Ecto neural progenitor cell (in vitro differentiated cells): ENCODE measurements at regions not wholly inside any gene's neighbourhood (a gene's known extent, or its start where the extent isn't known, plus 50 kb on each side); places are given as distances from the start of the nearest gene placed in this dataset.
"Not testable (repeated sequence)": the region's sequence is repeated elsewhere in the genome, so short reads cannot be mapped to it uniquely, and the experiment has no call there.

Experiments used
- DNase-seq: peaks from one replicate; pipeline ENCODE4 v3.0.0-alpha.2; 2018; ENCODE audit warnings: low spot score

DNA sequence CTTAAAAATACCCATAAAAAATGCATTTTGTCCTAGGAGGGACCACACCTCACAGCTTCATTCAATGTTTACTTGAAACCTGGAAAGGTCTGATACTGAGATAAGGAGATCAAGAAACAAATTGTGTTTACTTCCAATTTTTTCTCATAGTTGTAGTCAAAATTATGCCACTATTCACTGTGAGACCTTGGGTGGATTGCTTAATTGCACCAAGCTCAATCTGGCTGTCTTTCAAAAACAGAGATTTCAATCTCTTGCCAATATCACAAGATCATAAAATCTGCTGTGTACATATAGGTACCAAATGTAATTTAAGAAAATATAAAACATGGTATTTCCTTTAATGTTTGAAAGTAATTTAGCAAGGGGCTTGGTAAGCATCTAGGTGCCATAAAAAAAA, 186.4 kb upstream of the THBS1 start:
- DNase-seq, result no peak

DNA sequence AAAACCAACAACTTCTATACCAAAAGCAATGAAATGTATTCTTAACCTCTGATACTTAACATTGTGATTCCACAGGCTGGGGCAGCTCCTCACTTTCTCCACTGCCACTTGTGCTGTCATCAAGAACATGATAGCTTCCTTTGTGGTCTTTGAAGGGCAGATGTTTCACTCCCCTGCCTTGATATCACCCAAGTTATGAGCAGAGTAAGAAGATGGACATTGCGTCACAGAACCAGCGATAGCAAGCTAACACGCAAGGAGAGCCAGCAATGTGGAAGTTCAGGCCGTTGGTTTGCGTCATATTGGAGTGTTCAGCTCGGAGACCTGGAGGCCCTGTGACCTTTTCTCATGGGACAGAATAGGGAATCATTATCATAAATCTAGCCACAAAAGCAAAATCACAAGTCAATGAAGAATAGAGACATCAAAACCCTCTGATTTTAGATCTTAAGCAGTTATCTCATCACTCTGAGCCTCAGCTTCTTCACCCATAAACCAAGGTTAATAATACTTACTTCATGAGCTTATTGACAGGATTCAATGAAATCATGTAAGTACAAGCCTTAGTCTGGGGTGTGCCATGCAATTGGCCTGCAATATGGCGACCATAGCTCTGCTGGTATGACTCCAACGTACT, 183.8 kb upstream of the THBS1 start:
- DNase-seq, result no peak

DNA sequence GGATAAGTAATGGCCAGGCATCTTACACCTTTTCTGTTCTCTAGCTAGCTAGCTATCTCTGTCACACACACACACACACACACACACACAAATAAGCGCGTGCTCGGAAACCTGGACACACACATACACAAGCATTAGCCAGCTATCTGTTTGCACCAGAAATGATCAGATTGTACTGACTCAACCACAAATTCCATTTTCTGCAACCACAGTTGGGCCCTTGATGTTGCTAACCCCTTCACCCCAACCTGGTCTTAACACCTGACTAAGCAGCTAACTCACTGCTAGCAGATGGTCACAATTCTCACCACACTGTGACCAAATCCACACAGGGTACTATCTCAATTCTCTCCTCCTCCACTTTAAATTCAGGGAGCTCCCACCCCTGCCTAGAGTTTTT, 183.0 kb upstream of the THBS1 start:
- DNase-seq, result no peak

DNA sequence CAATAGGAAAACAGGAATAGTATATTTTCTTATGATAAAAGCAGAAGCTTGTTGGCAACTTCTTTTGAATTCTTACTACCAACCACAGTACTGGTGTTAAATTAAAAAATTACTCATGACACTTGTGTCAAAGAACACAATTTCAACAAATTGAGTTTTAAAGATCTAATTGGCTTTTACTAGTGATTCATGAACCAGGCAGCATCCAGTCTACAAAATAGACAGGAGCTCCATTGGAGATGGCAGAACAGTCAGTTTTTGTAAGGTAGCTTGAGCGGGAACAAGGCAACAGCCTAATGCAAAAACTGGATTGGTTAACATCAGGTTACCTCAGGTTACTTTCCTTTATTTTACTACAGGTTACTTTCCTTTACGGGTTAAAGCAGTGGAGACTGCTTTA, 181.3 kb upstream of the THBS1 start:
- DNase-seq, result no peak

DNA sequence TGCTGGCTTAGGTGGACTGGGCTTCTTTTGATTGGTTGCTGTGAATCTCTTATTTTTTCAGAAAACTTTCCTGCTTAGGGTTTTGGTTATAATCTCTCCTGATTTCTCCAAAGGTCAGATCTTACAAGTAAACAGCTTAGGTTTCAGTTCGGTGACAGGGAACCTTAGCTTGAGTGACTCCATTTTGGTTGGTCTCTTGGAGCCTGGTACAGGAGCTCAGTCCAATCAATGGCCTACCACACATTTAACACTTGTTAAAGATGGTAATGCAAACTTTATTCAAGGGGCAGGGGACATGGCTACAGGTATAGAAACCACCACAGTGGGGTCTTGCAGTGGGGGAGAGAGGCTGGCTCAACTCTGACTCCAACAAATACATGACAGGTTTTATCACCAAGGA, 180.9 kb upstream of the THBS1 start:
- DNase-seq, result no peak

DNA sequence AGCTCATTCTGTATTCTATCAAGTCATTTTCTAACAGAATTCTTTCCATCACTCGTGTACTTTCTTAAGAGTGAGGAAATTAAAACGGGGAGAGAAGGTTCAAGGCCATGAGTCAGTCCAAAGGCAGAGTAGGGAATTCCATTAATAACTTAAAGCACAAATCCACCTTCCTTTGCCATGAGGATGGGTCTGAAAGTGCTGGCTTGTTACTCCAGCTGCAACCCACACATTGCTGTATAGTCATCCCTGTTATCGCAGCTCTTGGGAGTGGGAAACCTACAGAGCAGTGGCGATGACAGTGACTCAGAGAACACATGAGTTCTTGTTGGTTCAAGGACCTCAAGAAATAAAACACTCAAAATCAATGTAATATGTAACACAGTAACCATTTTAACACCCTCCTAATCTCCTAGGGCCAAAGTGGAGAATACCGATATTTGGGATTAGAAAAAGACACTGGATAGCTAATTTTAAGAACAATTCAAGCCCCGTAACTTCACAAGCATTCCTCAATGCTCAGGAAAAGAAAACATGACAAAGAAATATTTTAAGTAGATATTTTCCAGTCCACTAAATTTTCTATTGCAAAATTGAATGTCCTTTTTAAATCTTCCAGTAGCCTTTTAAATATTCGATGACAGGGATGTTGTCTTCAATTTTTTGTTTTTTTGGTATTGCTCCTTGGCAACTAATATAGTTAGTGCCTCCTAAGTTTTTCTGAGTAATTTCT, 179.9 kb upstream of the THBS1 start:
- no peak for DNase-seq

DNA sequence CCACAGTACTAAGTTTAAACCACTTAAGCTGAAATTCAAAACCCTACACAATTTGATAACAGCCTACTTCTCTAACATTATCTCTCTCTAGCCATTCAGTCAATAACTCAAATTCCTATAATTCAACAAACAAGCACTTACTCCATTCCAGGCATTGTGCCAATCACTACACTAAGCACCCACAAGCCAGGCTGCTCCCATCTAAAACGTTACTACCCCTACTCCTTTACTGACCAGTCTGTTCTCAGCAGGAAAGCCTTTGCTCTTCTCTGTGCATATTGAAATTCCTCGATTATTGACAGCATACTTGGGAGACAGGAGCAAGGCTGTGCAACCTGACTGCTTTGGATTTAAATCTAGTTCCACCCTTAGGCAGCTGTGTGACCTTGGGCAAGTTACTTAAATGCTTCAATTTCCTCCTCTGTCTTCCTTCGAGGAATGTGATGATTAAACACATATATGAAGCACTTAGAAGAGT, 177.2 kb upstream of the THBS1 start:
- DNase-seq, result no peak

DNA sequence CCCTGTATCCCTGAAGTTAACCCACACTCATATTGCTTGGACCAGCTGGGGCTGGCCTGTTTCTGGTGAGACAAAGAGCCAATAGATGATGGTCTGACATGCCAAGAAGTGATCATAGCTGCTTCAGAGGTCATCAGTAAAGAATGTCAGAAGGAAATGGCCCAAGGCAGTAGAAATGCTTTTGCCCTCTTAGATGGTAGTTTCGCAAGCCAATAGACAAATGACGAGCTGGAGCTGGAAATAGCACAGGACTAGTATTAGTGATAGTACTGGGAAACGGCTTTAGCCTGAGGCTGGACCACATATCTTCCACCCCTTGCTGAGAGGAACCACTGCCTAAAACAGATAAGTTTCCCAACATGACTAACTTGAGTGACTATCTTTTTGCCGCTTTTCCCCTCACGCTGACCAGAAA, 176.1 kb upstream of the THBS1 start:
- no peak for DNase-seq

DNA sequence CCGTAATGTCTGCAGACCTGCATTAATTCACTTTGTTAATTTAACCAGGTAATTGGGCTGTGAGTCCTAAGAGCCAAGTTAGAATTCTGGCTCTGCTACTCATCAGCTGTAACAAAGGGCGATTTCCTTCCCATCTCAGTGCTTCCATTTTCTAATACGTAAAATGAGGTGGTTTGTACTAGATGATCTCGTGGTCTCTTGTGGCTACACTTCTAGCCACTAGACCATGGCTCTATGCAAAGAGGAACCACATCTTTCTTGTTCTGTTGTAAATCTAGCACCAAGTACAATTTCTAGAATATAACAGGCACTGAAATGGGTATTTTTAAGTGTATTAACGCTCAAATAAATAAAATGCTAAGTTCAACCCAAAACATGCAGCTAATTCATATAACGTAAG, 174.4 kb upstream of the THBS1 start:
- no peak for DNase-seq

DNA sequence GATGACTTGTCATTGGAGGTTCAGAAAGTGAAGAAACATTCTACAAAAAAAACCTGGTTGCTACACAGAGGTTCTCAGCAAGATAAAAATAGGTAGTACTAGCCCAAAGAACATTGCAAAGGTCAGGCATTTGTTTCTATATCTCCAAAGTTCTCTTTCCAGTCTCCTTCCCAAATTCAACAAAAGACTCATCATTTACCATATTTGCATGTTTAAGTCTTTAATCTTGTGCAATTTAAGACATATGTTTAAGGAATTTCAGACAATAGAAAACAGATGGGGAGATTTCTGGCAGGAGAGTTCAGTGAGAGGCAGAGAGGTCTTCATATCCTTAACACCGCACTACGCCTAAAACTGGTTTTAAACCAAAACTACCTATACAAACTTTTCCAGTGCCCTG, 173.8 kb upstream of the THBS1 start:
- no peak for DNase-seq

DNA sequence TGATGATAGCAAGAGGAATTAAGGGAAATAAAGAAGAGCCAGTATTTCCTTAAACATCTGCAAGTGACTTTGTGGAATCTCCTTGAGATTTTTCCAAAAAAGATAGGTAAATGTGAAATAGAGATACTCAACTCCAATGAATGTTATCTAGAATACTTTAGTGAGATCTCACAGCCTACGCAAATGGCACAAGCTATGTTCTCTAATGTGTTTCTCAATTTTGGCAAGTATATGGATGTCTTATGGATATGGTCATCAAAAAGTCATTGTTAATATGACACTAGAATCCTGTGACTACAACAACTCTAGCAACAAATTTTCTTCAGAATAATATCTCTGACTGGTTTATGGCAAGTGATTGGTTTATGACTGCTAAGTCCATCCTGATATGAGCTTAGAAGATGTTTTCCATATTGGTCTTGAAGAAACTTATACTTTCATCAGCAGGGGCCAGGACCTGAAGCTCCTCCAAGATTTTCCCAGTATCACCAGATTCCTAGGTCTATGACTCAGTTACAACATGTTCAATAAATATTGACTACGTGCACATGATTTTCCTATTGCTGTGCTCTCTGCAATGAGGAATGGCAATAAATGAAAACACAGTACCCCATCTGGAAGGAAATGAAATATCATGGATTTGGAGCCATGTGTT, 170.9 kb upstream of the THBS1 start:
- no peak for DNase-seq

DNA sequence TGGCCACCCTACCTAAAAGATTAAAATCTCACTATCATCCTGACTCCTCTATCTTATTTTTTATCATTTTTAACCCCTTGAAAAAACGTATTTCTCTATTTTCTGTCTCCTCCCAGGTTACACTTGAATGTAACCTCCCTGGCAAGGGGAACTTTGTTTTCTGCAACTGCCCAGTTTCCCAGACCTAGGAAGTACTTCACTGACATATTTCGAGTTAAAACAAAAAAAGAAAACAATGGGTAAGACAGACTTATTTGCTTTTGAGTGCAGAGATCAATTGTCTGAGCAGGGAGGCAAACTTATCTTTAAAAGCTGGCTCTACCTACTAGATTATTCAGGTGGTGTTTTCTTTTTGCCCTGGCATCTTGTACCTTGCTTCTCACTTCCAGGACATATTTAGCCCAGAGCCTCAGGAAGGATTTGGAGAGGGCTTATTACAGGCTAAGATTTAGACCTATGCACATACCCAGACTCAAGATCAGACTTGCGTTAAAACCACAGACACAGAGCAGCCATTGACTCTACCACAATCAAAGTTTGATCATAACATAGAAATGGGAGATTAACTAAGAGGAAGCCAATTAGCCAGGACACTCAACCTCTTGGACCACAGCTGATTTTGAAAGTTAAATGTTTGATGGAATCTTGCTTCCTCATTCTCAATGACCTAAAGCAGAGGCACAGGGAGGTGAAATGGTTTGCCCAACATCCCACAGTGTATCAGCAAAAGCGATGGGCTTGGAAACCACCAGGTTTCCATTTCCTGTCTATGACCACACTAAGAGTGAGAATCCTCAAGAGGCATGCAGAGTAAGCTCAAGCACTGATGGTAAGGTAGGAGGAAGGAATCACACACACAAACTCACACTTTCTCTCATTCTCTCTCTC, 169.5 kb upstream of the THBS1 start:
- DNase-seq, result no peak

DNA sequence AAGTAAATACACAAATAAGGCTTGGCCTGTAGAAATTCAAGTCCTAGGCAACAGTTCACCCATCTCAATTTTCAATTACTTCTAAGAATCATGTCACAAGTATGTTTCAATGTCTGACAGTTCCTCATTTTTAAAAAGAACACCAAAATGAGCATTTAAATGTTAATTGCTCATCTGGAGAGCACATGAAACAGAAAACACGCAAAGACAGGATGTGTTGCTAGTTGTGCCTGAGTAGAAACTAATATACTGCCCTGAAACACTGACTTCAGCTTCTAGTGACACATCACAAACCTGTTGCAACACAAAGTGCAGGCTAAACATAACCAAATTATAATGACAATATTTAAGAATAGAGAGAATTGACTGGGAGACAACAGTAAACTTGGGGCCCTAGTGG, 167.3 kb upstream of the THBS1 start:
- no peak for DNase-seq

DNA sequence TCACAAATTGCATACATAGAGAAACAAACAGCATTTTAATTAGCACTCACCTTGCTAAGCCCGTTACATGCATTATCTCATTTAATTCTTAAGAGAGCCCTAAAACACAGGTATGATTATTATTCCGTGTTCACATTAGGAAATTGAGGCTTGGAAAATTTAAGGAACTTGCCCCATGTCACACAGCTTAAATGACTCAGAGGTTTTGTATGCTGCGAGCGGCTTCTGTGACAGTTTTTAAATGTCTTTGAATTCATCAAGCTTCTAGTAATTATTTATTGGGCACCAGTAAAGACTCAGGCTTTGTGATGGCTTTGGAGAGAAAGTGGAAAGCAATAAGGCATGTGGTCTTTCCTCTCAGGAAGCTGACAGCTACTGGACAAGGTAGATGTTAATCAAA, 166.7 kb upstream of the THBS1 start:
- no peak for DNase-seq

DNA sequence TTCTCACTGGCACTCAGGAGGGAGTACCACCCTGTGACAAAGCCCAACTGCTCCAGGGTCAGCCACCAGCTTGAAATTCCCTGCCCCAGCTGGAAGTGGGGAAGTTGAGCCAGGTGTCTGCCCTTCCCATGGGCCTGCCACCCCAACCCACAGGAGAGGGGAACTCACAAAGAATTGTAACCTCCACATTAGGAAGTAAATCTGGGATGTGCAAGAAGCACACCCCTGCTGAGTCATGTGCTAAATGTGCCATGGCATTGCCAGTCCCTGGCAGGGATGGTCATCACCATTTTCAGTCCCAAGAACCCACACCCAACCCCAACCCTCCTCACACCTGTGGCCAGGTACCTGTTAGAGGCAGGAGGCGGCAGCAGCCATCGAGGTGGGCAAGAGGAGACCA, 165.2 kb upstream of the THBS1 start:
- DNase-seq, result no peak

DNA sequence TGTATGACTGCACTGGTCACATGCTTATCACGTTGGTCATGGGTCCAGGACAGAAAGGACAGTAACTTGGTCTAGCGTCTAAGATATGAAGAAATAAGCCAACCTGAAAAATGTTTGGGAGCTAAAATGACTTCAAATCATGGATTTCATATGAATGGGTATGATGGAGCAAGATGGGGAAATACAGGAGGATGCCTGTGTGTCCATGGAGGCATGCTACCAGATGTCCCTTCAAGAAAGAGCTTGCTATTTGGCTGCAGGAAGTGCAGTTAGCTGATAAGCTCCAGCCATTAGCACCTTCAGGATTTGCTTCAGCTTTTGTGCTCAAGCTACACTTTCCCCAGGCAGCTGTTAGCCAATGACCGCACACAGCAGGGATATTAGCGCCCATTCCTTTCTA, 164.6 kb upstream of the THBS1 start:
- no peak for DNase-seq

DNA sequence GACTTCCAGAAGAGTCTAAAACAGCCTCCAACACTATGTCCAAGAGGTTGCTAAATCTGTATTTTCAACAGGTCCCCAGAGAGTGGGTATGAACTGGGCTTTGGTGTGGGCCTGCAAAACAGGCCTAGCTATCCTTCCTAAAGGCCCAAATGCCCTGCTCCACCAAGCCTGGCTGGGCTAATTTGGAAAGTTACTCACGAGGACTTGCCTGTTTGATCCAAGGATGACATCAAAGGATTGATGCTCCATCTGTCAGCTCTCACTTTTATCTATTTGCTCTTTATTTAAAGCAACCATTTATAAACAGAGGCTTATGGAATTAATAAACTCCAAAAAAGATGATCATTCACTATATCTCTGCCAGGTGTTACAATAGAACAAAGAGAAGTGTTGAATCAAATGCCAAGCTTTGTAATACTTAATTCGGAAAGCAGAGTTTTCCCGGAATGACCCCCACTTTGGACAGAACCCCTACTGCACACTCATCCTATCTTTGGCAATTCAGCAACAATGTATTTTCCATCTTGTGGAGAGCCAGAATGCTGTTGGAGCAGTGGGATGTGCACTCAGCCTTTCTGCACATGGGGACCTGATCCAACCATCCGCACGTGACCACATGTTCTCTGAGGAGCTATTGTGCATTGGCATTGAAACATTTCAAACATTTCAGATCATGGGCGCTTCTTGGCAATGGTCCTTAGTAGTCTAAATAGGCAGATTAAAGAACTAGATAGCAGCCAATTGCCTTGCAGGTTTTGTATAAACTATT, 163.3 kb upstream of the THBS1 start:
- no peak for DNase-seq

DNA sequence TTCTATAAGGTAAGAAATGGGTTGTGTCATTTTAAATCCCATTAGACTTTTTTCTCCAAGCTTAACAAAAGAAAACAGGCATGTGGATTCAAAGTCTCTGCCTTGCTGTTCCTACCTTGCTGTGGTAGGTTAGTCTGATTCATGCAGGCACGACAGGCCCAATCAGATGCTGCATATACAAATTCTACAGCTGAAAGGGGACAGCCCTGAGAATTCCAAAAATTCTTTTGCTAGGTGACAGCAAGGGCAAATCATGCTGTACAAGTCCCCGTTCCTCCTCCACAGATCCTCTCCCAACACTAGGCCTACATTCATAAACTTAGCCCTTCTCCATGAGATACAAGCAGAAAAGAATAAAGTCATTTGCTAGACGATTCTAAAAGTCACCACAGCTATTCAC, 161.2 kb upstream of the THBS1 start:
- DNase-seq, result no peak

DNA sequence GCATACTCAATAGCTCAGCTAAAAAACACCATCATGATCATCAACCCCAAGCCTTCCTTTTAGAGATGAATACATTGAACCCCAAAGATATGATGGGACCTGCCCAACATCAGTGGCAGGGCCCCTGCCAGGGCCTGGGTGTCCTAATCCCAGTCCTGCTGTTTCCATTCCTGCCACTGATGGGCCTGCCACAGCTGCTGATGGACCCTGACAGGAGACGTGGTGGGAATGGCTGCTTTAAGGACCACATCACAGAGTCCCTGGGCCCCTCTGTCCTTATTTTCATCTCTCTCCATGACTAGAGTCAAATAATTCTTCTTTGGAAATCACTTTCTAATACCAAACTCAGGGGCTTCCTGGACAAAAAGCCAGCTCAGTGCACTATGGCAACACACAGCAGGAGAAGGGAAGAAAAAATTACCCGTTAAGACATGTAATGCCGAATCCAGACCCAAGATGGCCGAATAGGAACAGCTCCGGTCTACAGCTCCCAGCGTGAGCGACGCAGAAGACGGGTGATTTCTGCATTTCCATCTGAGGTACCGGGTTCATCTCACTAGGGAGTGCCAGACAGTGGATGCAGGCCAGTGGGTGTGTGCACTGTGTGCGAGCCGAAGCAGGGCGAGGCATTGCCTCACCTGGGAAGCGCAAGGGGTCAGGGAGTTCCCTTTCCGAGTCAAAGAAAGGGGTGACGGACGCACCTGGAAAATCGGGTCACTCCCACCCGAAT, 160.6 kb upstream of the THBS1 start:
- DNase-seq, result not testable (repeated sequence)

DNA sequence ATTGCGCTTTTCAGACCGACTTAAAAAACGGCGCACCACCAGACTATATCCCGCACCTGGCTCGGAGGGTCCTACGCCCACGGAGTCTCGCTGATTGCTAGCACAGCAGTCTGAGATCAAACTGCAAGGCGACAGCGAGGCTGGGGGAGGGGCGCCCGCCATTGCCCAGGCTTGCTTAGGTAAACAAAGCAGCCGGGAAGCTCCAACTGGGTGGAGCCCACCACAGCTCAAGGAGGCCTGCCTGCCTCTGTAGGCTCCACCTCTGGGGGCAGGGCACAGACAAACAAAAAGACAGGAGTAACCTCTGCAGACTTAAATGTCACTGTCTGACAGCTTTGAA, 160.1 kb upstream of the THBS1 start:
- DNase-seq, result not testable (repeated sequence)
